Middle frontal gyrus (tissue), 1 donor: ENCODE measurements at regions not wholly inside any gene's neighbourhood (a gene's known extent, or its start where the extent isn't known, plus 50 kb on each side); places are given as distances from the start of the nearest gene placed in this dataset.
"Not testable (repeated sequence)": the region's sequence is repeated elsewhere in the genome, so short reads cannot be mapped to it uniquely, and the experiment has no call there.

Experiments
- DNase-seq: peaks from one replicate; pipeline ENCODE4 v3.0.0-alpha.2; 2015; ENCODE audit warnings: low spot score; ENCODE audit errors: extremely low spot score

- not testable (repeated sequence) for DNase-seq
Observed at GRCh38 chr1:149228672-149229585, 125.6 kb upstream of the NBPF9 start.

GRCh38 chr1:149229813-149230212 is 126.5 kb upstream of the NBPF9 start:
- not testable (repeated sequence) for DNase-seq

- not testable (repeated sequence) for DNase-seq
Observed at GRCh38 chr1:149234926-149235914, 131.9 kb upstream of the NBPF9 start.

GRCh38 chr1:149237515-149237914 is 134.2 kb upstream of the NBPF9 start:
- DNase-seq: not testable (repeated sequence)

- DNase-seq: not testable (repeated sequence)
Observed at GRCh38 chr1:149239897-149240508, 136.7 kb upstream of the NBPF9 start.

- DNase-seq: not testable (repeated sequence)
Observed at GRCh38 chr1:149240530-149240929, 137.2 kb upstream of the NBPF9 start.

GRCh38 chr1:149241272-149241671 is 137.9 kb upstream of the NBPF9 start:
- not testable (repeated sequence) for DNase-seq

- not testable (repeated sequence) for DNase-seq
Observed at GRCh38 chr1:149243572-149243971, 140.2 kb upstream of the NBPF9 start.

GRCh38 chr1:149244621-149245020 is 141.3 kb upstream of the NBPF9 start:
- DNase-seq: not testable (repeated sequence)

GRCh38 chr1:149246212-149246611 is 142.9 kb upstream of the NBPF9 start:
- DNase-seq: not testable (repeated sequence)

GRCh38 chr1:149248610-149249009 is 145.3 kb upstream of the NBPF9 start:
- not testable (repeated sequence) for DNase-seq

- not testable (repeated sequence) for DNase-seq
Observed at GRCh38 chr1:149249850-149250467, 146.6 kb upstream of the NBPF9 start.

GRCh38 chr1:149254894-149255847 is 151.8 kb upstream of the NBPF9 start:
- DNase-seq: not testable (repeated sequence)

- not testable (repeated sequence) for DNase-seq
Observed at GRCh38 chr1:149260284-149260683, 156.9 kb upstream of the NBPF9 start.

GRCh38 chr1:149260736-149261340 is 157.5 kb upstream of the NBPF9 start:
- DNase-seq: not testable (repeated sequence)

GRCh38 chr1:149267287-149267686 is 163.9 kb upstream of the NBPF9 start:
- not testable (repeated sequence) for DNase-seq

- DNase-seq: not testable (repeated sequence)
Observed at GRCh38 chr1:149269001-149269702, 165.8 kb upstream of the NBPF9 start.

GRCh38 chr1:149269833-149270232 is 166.5 kb upstream of the NBPF9 start:
- not testable (repeated sequence) for DNase-seq
